ENCODE measurements at regions not wholly inside any gene's neighbourhood (a gene's known extent, or its start where the extent isn't known, plus 50 kb on each side); places are given as distances from the start of the nearest gene placed in this dataset.
"Not testable (repeated sequence)": the region's sequence is repeated elsewhere in the genome, so short reads cannot be mapped to it uniquely, and the experiment has no call there.

DNA sequence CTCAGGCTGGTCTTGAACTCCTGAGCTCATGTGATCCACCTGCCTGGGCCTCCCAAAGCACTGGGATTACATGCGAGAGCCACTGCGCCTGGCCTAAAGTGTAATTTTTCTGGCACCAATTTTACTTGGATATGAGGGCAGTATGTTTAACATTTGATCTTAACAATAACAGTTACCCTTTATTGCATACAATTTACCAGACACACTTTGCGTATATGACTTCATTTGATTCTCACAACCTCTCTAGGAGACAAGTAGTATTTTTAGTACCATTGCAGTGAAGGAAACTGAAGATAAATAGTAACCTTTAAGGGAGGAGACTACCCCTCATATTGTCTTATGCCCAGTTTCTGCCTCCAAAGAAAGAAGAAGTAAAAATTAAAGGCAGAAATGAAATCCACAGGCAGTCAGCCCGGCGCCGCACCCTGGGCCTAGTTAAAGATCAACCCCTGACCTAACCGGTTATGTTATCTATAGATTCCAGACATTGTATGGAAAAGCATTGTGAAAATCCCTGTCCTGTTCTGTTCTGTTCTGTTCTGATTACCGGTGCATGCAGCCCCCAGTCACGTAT, 54.0 kb downstream of the CYP26A1 start:
- DNase-seq = not testable (repeated sequence)

DNA sequence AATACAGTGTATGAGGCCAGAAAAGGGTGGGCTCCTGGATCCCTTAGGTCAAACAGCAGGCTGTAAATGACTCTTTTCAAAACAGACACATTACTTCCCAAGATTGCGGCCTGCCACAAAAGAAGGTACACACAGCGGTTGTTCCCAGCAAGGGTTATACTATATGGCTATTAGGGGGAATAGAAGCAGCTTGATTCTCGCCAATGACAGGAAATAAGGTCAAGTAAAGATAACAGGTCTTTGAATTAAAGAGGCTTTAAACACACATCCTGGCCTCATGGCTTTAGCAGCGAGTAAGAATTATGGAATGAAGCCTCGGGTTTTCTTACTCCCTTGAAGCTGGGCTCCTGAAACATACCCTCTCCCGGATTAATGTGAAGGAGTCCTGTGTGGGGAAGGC, 58.3 kb downstream of the CYP26A1 start:
- no peak for DNase-seq

DNA sequence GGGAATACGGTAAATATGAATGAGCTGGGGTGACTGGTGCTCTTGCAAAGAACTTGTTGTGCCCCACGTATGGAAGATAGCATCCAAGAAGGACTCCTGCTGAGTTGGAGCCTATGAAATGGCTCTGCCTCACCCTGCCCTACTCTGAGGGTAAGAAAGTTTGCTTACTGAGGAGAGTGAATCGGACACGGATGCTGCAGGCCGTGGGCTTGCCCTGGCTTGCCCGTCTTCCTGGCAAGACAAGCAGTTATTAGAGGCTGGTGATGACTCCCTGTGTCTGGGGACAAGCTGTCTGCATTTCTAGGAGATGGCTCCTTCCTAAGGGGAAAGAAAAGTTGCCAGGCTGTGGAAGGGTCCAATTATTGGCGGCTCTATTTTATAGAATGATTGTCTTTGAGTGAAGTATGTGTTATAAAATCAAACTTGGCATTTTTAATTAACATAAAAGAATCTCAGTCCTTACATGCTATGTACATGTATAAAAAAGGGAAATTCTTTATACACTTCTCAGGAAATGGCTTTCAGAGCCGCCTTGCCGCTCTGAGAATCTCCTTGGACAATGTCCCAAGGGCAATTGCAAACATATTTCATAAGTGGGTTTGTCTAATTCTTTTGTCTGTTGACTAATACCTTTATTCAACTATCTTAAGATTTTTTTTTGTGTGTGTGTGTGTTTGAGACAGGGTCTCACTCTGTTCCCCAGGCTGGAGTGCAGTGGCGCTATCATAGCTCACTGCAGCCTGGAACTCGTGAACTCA, 64.6 kb downstream of the CYP26A1 start:
- no peak for DNase-seq

DNA sequence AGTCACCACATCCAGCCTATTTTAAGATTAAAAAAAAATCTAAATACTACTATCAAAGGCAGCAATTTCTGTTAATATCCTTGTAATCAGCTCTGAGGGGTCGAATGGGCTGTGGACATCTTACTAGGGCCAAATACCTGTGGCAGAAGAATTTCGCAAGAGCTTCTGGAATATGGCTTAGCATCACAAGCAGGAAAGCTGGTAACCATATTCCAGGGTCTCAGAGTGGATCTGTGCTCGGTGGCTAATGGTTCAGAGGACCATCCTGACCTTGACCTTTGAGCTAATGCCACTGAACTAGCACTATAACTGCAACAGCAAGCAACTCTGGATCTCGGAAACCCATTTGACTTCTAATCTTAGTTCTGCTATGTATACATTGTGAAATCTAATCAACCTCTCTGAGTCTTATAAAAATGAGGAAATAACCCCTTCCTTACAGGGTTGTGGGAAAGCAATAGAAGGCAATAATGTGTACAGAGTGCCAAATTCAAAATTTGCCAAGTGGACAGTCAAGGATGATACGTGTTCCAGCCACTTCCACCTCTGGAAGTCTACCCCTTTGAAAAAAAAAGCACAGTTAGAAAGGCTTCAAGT, 65.5 kb downstream of the CYP26A1 start:
- no peak for DNase-seq

DNA sequence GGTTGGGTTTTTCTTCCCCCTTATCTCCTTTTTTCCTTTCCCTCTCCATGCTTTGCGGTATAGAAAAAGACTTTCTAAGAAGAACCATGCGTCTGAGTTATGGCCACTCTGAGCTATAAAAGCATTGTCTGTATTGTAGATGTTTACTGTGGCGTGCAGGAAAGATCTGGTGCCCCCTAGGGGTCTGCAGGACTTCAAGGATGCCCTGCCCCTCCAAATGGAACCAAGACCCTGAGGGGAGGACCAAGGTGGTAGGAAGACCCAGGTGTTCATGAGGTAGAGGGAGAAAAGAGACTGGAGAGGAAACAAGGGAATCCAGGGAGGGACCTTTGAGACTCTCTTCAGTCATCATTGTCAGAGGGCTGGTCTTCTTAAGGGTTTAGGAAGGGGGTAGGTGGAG, 68.8 kb downstream of the CYP26A1 start:
- DNase-seq = no peak

DNA sequence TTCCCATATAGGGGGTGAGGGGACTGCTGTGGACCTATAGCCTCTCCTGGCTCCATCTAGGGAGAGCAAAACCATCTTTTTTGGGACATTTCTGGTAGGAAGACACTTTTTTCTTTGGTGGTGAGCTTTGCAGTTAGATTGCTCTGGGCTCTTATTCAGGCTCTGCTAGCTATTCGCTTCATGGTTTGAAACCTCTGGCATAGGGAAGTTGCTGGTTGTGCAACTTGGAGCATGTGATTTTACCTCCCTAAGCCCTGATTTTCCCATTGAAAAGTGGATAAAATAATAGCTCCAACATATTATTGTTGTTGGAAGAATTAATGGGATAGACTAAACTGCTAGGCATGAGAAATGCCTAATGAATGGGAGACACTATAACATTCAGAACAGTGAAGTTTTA, 69.6 kb downstream of the CYP26A1 start:
- no peak for DNase-seq

DNA sequence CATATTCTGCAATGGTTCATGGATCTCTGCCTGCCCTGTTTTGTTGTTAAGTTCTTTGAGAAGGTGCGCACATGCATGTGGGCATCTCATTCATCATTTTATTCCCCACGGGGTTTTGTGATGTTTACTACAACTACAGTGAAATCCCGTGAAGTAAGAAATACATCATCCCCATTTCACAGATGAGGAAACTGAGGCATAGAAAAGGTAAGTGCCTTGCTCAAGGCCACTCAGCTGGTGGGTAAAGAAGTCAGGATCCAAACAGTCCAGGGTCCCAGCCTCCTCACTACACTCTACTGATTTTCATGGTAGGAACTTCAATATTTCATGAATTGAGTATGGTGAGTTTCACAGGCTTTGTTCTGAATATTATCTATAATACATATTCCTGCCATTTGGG, 72.6 kb downstream of the CYP26A1 start:
- DNase-seq = no peak

DNA sequence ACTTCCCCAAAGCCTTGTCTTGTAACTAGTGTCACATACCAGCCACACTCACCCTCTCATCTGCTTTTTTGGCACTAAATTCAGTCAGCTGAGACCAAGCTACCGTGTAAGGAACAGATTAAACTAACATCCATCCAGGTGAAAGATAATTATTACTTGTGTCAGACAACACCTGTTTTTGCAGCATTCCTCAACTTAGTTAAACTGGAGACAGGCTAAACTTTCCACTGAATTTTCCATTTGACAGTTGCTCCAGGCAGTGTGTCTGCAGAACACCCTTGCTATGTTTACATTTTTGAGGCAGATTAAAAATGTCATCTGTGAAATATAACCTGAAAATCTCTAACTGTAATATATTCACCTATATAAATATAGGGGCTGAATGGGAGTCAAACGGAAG, 73.6 kb downstream of the CYP26A1 start:
- no peak for DNase-seq

DNA sequence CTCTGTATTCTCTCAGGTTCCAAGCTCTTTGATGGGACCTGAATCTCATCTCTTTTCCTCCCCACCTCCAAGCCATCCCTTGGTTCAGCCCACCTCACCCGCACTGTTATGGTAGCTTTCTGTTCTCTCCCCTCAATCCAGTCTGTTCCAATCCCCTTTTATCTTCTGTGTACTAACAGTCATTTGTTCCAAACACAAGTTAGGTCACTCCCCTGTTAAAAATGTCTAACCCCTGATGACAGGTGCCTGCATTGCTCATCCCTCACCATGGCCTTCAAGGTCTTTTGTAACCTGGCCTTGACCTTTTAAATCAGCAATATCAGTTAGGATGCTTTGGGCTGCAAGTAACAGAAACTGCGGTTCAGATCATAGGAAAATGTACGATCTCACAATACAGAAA, 74.8 kb downstream of the CYP26A1 start:
- DNase-seq = no peak

DNA sequence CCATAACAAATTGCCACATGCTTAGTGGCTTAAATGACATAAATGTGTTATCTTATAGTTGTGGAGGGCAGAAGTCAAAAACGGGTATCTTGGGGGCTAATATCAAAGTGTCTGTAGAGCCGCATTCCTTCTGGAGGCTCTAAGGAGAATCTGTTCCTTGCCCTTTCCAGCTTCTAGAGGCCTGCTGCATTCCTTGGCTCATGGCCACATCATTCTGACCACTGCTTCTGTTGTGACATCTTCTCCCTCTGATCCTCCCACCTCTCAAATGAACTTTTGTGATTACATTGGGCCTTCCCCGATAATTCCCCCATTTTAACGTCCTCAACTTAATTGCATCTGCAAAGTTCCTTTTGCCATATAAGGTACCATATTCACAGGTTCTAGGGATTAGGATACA, 76.1 kb downstream of the CYP26A1 start:
- no peak for DNase-seq

DNA sequence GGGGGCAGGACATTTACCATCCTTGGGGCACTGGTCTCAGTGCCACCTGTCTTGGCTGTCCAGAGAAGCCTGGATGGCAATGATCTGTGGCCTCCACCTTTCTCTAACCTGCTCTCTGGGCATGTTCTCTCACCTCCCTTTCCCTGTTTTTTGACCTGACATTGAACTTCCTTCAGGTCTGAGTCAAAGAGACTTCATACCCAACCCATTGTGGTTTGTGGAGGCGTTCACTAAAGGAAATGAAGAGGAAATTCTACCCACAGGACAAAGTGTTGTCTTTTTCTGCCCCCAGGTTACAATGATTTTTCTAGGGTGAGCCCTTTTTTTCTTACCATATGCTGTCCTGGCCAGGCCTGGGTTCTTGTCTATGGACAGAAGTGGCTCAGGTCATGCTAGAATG, 76.6 kb downstream of the CYP26A1 start:
- no peak for DNase-seq

DNA sequence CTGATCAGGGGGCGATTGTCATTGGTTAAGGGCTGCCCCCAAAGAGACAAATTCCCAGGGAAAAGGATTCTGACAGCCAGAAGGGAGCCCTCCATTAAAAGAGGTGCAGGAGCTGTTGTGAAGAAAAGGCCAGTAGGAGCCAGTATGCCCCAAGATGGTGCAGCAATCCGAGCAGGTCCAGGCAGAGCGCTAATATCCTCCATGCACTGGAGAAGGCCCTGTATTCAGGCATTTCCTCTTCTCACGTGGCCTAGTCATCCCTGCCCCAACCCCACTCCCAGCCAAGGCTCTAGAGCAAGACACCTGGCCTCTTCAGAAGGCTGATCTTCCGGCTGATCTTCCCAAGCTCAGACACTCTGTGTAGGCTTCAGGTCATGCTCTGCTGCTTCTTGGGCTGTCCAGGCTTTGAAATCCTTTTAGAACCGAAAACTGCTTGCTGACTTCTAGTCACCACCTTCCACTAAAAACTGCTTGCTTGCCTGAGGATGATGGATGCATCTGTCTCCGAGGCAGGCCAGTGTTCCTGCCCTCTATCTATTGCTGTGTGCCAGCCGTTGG, 77.4 kb downstream of the CYP26A1 start:
- DNase-seq = no peak

DNA sequence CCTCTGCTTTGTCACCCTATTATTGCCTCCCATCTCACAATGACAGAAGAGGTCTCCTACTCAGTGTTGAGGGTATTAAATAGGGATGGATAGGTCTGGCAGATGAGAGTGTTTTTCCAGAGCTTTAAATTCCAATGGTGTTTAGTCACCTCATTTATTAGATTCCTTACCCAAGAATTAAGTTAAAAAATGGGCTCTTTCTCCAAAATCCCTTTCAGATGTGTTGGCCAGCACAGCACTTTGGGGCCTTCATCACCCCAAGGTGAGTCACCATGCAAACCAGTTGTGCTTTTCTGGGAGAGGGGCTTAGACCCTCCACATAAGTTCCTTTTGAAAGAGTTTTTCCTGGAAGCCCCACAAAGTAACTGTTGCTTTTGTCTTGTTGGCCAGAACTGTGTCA, 78.4 kb downstream of the CYP26A1 start:
- DNase-seq = no peak

DNA sequence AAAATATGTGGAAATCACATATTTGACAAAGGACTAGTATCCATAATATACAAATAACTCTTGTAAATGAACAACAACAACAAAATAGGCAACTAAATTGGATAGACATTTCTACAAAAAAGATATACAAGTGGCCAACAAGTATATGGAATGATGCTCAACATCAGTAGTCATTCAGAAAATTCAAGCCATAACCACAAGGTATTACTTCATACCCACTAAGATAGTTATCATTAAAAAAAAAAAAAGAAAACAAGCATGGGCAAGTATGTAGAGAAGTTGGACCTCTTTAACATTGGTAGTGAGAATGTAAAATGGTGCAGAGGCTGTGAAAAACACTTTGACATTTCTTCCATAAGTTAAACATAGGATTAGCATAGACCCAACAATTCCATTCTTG, 80.8 kb downstream of the CYP26A1 start:
- no peak for DNase-seq

DNA sequence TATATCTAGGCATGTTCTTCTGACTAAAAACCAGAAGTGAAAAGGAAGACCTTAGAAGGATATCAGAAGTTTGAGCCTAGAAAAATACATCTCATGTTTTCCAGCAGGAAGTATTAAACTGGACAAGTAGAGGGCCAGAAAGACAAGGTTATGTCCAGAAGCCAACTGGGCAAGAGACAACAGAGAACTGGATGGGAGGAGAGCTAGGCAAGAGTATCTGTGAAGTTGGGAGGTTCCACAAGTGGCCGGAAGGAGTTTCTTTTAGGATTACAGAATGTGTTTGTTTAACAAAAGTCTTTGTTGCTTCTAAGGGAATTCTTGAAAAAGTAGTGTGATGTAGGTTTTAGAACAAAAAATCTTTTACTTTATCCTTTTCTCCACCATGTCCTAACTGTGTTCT, 86.4 kb downstream of the CYP26A1 start:
- no peak for DNase-seq

DNA sequence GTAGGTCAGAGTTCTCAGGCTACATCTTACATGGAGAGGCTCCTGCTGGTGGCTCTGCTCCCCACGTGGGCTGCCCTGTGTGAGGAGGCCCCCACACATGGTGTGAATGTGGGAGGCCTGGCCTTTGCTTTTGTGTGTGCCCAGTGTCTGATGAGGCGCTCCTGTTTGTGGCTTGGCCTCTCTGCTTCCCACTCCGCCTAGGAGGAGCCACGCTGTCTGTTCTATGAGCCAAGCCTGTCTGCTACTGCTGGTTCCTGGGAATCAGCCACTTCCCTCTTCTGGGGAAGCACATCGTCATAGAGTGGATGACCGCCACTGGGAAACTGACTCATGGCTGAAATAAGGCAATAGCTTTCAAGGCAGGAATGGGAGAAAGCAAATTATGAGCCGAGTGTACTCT, 87.1 kb downstream of the CYP26A1 start:
- DNase-seq = no peak

DNA sequence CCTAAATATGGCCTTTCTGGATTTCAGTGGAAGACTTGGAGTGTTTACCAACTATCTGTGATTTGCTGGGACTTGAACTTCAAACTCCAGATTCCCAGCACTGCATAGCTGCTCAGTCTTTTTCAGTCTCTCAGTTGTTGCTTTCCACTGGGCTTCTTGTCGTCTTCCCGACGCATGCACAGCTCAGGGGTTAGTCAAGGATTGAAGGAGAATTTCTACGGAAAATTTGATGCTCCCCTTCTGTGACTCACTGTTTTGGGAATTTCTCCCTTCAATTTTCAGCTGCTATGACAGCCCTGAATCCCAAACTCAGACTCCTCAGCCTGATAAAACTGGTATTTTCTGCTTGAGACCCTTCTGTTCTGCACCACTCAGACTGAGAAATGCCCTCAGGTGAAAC, 91.7 kb downstream of the CYP26A1 start:
- no peak for DNase-seq

DNA sequence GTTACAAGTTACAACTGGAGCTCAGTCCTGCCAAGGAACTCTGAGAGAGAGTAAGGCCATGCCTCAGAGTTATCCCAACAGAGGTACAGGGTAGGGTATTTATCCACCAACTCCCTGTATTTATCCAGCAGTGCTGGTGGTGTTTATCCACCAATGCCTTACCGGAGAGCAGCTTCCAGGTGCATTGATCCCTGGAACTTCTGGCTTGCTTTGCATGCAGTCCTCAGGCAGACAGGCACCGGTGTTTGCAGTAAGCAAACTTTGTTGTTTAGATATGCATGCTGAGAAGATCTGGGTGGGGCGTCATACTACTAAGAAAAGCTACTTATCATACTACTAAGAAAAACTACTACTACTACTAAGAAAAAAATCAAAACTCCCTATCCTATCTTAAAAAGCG, 92.4 kb downstream of the CYP26A1 start:
- DNase-seq = no peak

DNA sequence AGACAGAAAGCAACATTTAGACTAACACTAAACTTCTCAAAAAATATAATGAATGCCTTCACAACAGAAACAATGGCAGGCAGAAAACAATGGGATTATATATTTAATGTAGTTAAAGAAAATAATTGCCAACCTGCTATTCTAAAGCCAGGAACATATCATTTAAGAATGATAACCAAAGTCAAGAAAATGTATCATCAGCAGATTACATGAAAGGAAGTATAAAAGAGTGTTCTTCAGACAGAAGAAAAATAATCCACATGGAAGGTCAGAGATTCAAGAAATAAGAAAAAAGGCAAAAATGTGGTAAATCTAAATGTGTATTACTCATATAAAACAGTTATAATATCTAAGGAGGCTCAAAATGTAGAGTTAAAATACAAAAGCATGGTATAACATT, 98.1 kb downstream of the CYP26A1 start:
- no peak for DNase-seq

DNA sequence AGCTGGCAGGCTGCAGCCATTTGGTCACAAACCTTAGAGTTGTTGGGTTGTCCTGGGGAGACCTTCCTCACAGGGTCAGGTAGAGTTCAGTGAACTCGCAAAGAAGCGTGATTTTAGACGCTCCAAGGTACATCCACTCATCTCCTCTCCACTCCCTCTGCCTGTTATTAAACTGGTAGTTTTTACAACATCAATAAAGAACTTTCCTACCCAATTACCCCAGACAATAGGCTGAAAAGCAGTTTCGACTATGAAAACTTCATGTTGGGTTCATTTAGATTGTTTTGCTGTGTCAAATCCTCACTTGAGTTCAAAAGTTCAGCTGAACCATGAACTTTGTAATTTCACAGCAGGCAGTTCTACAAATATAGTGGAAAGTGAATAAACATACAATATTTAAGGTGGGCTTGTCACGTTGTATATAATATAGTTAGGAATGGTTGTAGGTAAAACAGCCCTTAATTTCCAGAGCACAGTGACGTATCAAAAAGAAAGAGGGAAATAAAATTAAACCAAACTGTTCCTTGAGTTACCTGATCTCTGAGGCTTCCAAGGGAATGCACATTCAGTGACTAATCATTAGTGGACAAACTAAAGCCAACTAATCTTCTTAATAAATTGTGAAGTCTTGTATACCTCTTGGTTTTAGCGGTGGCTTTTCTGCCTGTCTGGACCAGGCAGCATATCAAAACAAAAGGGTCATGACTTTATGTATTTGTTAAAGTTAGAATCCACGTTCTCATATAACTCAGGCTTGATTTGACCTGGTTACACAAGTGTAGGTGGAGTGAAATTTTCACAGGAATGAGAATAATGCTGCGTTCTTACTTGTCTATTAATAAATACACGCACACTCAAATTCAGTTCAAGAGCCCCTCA, 100.5 kb downstream of the CYP26A1 start:
- DNase-seq = no peak

DNA sequence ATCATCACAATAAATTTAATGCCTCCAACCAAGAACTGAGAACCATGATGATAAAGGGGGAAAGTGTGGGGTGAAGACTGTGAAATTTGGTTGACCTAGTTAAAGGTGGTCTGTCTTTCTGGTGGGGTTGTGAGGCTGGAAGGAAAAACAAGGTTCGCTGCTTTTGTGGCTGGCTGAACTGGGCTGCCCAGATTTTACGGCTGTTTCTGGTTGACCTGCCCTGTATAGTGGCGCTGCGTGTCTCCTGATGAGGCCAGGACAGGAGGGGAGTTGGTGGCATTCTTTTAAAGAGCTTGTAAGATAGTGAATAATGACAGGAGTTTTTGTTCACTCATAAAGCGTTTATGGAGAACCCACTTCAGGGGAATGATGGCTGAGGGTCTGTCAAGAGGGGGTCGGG, 101.8 kb downstream of the CYP26A1 start:
- no peak for DNase-seq

DNA sequence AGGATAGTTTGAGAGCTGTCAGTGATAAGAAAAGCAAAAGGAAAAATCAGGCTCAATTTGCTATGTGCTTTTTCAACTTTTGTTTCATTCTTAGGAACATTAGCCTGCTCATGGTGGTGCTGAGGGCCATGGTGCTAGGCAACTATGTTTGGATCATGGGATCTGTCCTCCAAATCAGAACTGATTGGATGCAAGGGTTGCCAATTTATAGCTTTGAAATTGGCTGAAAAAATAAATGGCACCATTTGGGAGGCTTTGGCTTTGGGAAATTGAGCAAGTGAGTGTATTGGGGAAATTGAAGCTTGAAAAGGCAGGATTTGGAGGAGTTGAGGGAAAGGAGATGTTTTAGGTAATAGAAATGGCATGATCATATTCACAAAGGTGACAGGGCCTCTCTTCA, 103.8 kb downstream of the CYP26A1 start:
- no peak for DNase-seq
